Naive thymus-derived CD8-positive, alpha-beta T cell (primary cell): ENCODE measurements at regions not wholly inside any gene's neighbourhood (a gene's known extent, or its start where the extent isn't known, plus 50 kb on each side); places are given as distances from the start of the nearest gene placed in this dataset.
A peak's percentile ranks its signal among the peaks of the same experiment; 100 is the strongest.
"Not testable (repeated sequence)": the region's sequence is repeated elsewhere in the genome, so short reads cannot be mapped to it uniquely, and the experiment has no call there.

Experiments
- ATAC-seq, 2 donors: fragments of 150-1000 bp; cut with Tn5 transposase in 1 of 2; sonication (Bioruptor Pico), chemical (Tn5 transposase) in 1 of 2; 1 replicate in 1 of 2; 2 replicates in 1 of 2; pipeline ENCODE4 v1.10.0; 2021; ENCODE audit warnings: mild to moderate bottlenecking in 2 of 2, moderate library complexity in 2 of 2
- POLR2A ChIA-PET: fragments of 350-600 bp; sonication (Branson Sonifier 250); formaldehyde crosslinking; loops from one replicate; lab custom pipeline; 2021; ENCODE audit warnings: antibody characterized with exemption; lab: Charles Lee
- DNase-seq, 10 donors: peaks; one replicate each; pipeline versions ENCODE4 v3.0.0 to v3.0.0-alpha.2; 2020 to 2022
- H3K27ac Mint-ChIP-seq, 10 donors: one replicate each; pipeline ENCODE4 v1.8.0; 2020 to 2022; ENCODE audit warnings: mild to moderate bottlenecking in 10 of 10, mixed read lengths in 10 of 10, moderate library complexity in 4 of 10, inconsistent platforms in 1 of 10
- H3K27me3 Mint-ChIP-seq, 5 donors: one replicate each; pipeline ENCODE4 v1.8.0; 2021 to 2022; ENCODE audit warnings: mixed read lengths in 5 of 5
- H3K36me3 Mint-ChIP-seq, 3 donors: one replicate each; pipeline ENCODE4 v1.8.0; 2020 to 2022; ENCODE audit warnings: mixed read lengths in 3 of 3, mild to moderate bottlenecking in 2 of 3, inconsistent platforms in 1 of 3
- H3K4me1 Mint-ChIP-seq, 4 donors: one replicate each; pipeline ENCODE4 v1.8.0; 2021 to 2022; ENCODE audit warnings: mixed read lengths in 4 of 4
- H3K4me3 Mint-ChIP-seq, 10 donors: one replicate each; pipeline ENCODE4 v1.8.0; 2020 to 2022; ENCODE audit warnings: mild to moderate bottlenecking in 10 of 10, mixed read lengths in 10 of 10, moderate library complexity in 6 of 10, inconsistent platforms in 1 of 10
- H3K9me3 Mint-ChIP-seq, 9 donors: one replicate each; pipeline ENCODE4 v1.8.0; 2020 to 2022; ENCODE audit warnings: mixed read lengths in 9 of 9, mild to moderate bottlenecking in 3 of 9, inconsistent platforms in 1 of 9, moderate library complexity in 1 of 9

DNA sequence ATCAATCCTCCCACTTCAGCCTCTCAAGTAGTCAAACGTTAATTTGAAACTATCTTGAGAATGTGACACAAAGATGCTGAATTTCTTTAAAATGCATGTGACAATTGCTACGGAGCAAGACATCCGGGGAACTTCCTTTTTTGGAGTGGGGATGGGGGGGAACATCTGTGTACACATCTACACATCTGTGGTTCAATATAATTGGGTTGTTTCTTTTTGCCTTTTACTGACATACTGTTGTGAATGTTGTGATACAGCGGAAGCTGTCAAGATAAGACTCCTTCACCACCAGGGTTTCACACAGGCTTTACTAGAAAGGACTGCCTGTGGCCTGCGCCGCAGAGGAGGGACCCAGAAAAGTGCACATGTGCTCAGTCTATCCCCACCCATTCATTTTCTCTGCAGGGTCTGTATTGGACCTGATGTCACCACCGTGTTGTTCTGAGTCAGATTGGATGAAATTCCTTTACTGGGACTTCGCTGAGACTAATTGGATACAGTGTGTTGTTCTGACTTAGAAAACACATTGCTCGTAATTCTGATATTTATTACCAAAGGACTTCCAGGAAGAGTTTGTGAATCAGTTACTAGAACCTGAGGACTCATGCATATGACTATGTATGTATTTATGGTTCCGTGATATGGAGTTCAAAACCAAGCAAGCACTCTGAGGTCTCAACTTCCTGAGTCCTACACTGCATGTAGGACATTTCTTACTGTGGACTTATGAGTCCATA lies 98.7 kb upstream of the SGK1 start:
- peaks cover 5 to 17% (median 12%) of the 10 kb centered on the region in 4 donors for H3K4me1 Mint-ChIP-seq
- peak in 1 of 2 donors; percentile 25 for ATAC-seq
- peaks cover 0 to 11% (median 0%) of the 10 kb centered on the region in 3 donors for H3K36me3 Mint-ChIP-seq
- POLR2A ChIA-PET: interaction anchor here (0.5 to 0.6 kb wide), 2 partner anchors 108 to 169 kb away, joined by 4 to 7 read pairs; no protein-coding TSS in a partner anchor
- peak overlapping the region in 1 of 10 donors; percentile 72 for H3K27ac Mint-ChIP-seq
- no peak overlapping the region for H3K4me3 Mint-ChIP-seq
- peaks cover 0 to 17% (median 6%) of the 10 kb centered on the region in 9 donors for H3K9me3 Mint-ChIP-seq
- DNase-seq: no peak
- H3K27me3 Mint-ChIP-seq: peaks cover 0 to 1% (median 0%) of the 10 kb centered on the region in 5 donors

- peaks cover 5 to 17% (median 12%) of the 10 kb centered on the region in 4 donors for H3K4me1 Mint-ChIP-seq
- H3K27me3 Mint-ChIP-seq: peaks cover 0 to 1% (median 0%) of the 10 kb centered on the region in 5 donors
- no peak overlapping the region for H3K4me3 Mint-ChIP-seq
- peaks cover 0 to 17% (median 7%) of the 10 kb centered on the region in 9 donors for H3K9me3 Mint-ChIP-seq
- H3K27ac Mint-ChIP-seq: peak overlapping the region in 3 of 10 donors; percentile 10 to 28 (median 16)
- POLR2A ChIA-PET: no interaction called here
- peaks cover 0 to 12% (median 0%) of the 10 kb centered on the region in 3 donors for H3K36me3 Mint-ChIP-seq
- no peak for ATAC-seq
- no peak for DNase-seq
These were observed 97.7 kb upstream of the SGK1 start for GRCh38 chr6:134415656-134416055.

- peaks cover 5 to 17% (median 12%) of the 10 kb centered on the region in 4 donors for H3K4me1 Mint-ChIP-seq
- H3K27ac Mint-ChIP-seq: peak overlapping the region in 4 of 10 donors; percentile 8 to 28 (median 13)
- POLR2A ChIA-PET: no interaction called here
- DNase-seq (no peak), ATAC-seq (no peak)
- H3K27me3 Mint-ChIP-seq: peaks cover 0 to 1% (median 0%) of the 10 kb centered on the region in 5 donors
- peaks cover 0 to 17% (median 7%) of the 10 kb centered on the region in 9 donors for H3K9me3 Mint-ChIP-seq
- H3K36me3 Mint-ChIP-seq: peaks cover 0 to 12% (median 0%) of the 10 kb centered on the region in 3 donors
- H3K4me3 Mint-ChIP-seq: no peak overlapping the region
These were observed 97.3 kb upstream of the SGK1 start for GRCh38 chr6:134415194-134415593.

GRCh38 chr6:134414793-134415192 lies 96.9 kb upstream of the SGK1 start:
- Mint-ChIP-seq H3K4me1 (peaks cover 5 to 17% (median 12%) of the 10 kb centered on the region in 4 donors), H3K4me3 (no peak overlapping the region)
- DNase-seq: no peak

DNA sequence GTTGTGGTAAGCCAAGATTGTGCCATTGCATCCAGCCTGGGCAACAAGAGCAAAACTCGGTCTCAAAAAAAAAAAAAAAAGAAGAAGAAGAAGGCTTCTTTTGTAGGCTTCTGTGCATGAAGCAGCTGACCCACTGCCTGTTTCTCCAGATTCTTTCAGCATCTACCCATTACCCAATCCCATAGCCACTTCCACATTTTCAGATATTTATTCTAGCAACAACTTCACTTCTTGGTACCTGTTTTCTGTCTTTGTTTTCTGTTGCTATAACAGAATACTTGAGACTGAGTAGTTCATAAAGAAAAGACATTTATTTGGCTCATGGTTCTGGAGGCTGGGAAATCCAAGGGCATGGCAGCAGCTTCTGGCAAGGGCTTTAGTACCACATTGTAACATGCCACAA lies 95.3 kb upstream of the SGK1 start:
- no peak for ATAC-seq
- H3K4me3 Mint-ChIP-seq: no peak overlapping the region
- POLR2A ChIA-PET: interaction anchor here (0.6 kb wide), 1 partner anchor 130 kb away, joined by 3 read pairs; no protein-coding TSS in a partner anchor
- H3K36me3 Mint-ChIP-seq: peaks cover 0 to 12% (median 0%) of the 10 kb centered on the region in 3 donors
- no peak overlapping the region for H3K27ac Mint-ChIP-seq
- H3K9me3 Mint-ChIP-seq: peaks cover 0 to 17% (median 7%) of the 10 kb centered on the region in 9 donors
- peaks cover 5 to 17% (median 10%) of the 10 kb centered on the region in 4 donors for H3K4me1 Mint-ChIP-seq
- DNase-seq: no peak
- peaks cover 0 to 1% (median 0%) of the 10 kb centered on the region in 5 donors for H3K27me3 Mint-ChIP-seq

More at GRCh38 chr6:134414793-134415192, 96.9 kb upstream of the SGK1 start:
- peaks cover 0 to 1% (median 0%) of the 10 kb centered on the region in 5 donors for H3K27me3 Mint-ChIP-seq
- H3K27ac Mint-ChIP-seq: peak overlapping the region in 1 of 10 donors; percentile 8
- ATAC-seq: no peak
- H3K36me3 Mint-ChIP-seq: peaks cover 0 to 12% (median 0%) of the 10 kb centered on the region in 3 donors
- peaks cover 0 to 17% (median 7%) of the 10 kb centered on the region in 9 donors for H3K9me3 Mint-ChIP-seq
- POLR2A ChIA-PET: no interaction called here

DNA sequence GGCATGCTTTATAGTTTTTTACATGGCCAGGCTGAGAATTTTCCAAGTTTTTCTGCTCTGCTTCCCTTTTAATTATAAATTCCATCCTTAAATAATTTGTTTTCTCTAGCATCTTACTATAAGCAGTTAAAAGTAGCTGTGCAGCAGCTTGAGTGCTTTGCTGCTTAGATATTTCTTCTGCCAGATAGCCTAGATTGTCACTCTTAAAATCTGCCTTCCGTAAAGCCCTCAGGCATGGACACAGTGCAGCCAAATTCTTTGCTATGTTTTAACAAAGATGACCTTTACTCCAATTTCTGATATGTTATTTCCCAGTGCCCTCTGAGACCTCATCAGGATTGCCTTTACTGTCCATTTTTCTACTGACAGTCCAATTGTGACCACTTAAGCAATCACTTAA lies 92.6 kb upstream of the SGK1 start:
- H3K36me3 Mint-ChIP-seq: peaks cover 0 to 12% (median 0%) of the 10 kb centered on the region in 3 donors
- H3K9me3 Mint-ChIP-seq: peaks cover 0 to 17% (median 7%) of the 10 kb centered on the region in 9 donors
- peaks cover 0 to 1% (median 0%) of the 10 kb centered on the region in 5 donors for H3K27me3 Mint-ChIP-seq
- DNase-seq (no peak), ATAC-seq (no peak)
- H3K4me3 Mint-ChIP-seq: no peak overlapping the region
- peaks cover 3 to 9% (median 4%) of the 10 kb centered on the region in 4 donors for H3K4me1 Mint-ChIP-seq
- H3K27ac Mint-ChIP-seq: no peak overlapping the region
- POLR2A ChIA-PET: no interaction called here

DNA sequence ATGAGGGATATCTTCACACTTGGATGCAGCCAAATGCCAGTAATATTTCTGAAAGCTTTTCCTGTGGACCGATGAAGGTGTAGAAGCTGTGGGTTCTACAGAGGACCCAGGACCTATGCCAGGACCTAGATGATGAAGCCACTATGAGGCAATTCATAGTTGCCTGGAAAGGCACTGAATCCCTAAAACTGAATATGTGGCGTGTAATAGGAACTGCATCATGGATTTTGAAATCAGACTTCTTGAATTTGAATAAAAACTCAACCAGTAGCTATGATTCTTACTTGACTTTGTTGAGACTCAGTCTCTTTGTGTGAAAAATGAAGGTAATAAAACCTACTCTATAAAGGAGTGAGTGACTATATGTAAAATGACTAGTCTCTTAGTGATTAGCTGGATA lies 89.9 kb upstream of the SGK1 start:
- POLR2A ChIA-PET: no interaction called here
- Mint-ChIP-seq H3K9me3 (peaks cover 0 to 11% (median 1%) of the 10 kb centered on the region in 9 donors), H3K27ac (no peak overlapping the region), H3K4me3 (no peak overlapping the region), H3K27me3 (no peaks in the 10 kb centered on the region), H3K4me1 (peaks cover 2 to 4% (median 4%) of the 10 kb centered on the region in 4 donors), H3K36me3 (peaks cover 0 to 6% (median 0%) of the 10 kb centered on the region in 3 donors)
- DNase-seq (no peak), ATAC-seq (no peak)

DNA sequence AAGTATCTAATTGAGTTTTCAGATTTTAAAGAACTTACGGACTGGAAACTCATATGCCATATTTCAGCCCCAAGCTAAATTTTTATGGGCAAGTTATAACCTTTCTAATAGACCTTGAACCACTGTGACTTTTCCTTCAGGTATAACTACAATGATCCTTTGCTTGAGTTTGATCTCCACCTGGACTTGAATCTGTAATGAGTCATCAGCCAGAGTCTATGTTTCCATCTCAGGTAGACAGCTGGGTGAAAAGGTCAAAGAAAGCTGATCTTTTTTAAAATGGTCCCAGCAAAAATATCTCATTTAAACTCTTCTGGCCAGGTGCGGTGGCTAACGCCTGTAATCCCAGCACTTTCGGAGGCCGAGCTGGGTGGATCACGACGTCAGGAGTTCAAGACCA lies 88.4 kb upstream of the SGK1 start:
- peaks cover 0 to 1% (median 0%) of the 10 kb centered on the region in 3 donors for H3K36me3 Mint-ChIP-seq
- H3K4me1 Mint-ChIP-seq: peaks cover 6 to 12% (median 9%) of the 10 kb centered on the region in 4 donors
- H3K9me3 Mint-ChIP-seq: peaks cover 0 to 4% (median 0%) of the 10 kb centered on the region in 9 donors
- ATAC-seq (no peak), DNase-seq (no peak)
- POLR2A ChIA-PET: no interaction called here
- no peaks in the 10 kb centered on the region for H3K27me3 Mint-ChIP-seq
- H3K27ac Mint-ChIP-seq: no peak overlapping the region
- no peak overlapping the region for H3K4me3 Mint-ChIP-seq

DNA sequence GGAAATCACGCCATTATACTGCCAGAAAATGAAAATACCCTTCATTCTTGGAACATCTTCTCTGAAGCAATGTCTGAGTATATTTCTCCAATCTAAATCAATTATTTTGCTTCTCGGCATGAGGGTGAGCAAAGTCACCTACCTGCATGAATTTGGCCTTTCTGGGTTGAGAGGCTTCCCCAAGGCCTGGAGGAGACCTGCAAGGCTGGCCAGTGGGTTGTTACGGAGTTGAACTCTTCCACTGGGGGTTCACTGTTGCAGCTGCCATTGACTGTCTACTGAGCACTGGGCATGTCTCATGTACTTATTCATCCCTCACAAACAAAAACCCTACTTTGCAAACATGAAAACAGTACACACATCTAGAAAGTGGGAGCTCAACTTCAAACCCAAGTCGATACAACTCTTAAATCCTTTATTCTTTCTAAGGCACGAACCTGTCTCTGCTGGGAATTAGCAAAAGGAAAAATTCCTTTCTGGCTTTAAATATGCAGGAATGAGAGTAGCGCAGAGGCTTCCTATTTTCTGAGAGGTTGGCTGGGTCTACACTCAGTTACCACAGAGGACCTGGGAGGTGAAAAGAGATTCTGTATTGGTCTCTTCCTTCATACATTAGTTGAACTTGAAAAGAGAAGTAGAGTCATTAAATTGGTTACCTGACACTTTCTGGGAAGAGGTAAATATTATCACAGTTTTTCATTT lies 87.6 kb upstream of the SGK1 start:
- H3K27ac Mint-ChIP-seq: no peak overlapping the region
- POLR2A ChIA-PET: no interaction called here
- no peak overlapping the region for H3K4me3 Mint-ChIP-seq
- DNase-seq (no peak), ATAC-seq (no peak)
- H3K4me1 Mint-ChIP-seq: peaks cover 6 to 12% (median 10%) of the 10 kb centered on the region in 4 donors
- no peaks in the 10 kb centered on the region for H3K36me3 Mint-ChIP-seq
- no peaks in the 10 kb centered on the region for H3K27me3 Mint-ChIP-seq
- no peaks in the 10 kb centered on the region for H3K9me3 Mint-ChIP-seq

- ATAC-seq, POLR2A ChIA-PET, H3K27me3 Mint-ChIP-seq, H3K4me3 Mint-ChIP-seq, H3K36me3 Mint-ChIP-seq, H3K9me3 Mint-ChIP-seq, DNase-seq: not testable (repeated sequence)
- Mint-ChIP-seq H3K27ac (peak overlapping the region in 1 of 10 donors; percentile 22), H3K4me1 (peaks cover 6 to 12% (median 11%) of the 10 kb centered on the region in 4 donors)
These were observed 85.4 kb upstream of the SGK1 start for GRCh38 chr6:134403312-134403711.

DNA sequence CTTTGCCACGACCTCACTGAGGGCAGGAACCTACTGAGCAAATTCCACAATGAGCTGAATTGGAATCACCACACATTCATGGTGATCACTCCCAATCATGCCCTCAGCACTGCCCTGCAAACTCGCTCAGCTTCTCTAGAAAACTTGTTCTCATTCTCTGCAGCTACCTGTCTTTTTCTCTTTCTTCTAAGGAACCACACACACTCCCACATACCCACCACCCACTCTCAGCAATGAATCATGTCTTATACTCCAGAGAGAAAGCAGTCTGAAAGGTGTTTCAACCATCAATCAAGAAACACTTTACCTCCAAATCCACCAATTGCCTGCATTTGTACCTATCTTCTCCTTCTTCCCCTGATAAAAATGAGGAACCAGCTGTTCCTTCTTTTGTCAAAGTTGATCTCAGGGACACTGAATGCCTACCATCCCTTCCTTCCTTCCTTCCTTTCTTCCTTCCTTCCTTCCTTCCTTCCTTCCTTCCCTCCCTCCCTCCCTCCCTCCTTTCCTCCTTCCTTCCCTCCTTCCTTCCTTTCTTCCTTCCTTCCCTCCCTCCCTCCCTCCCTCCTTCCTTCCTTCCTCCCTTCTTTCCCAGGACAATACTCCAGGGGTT lies 84.6 kb upstream of the SGK1 start:
- H3K4me3 Mint-ChIP-seq: peak overlapping the region in 1 of 10 donors; percentile 1
- peak overlapping the region in 4 of 10 donors; percentile 1 to 38 (median 15) for H3K27ac Mint-ChIP-seq
- H3K27me3 Mint-ChIP-seq: no peaks in the 10 kb centered on the region
- H3K36me3 Mint-ChIP-seq: no peaks in the 10 kb centered on the region
- POLR2A ChIA-PET: no interaction called here
- peaks cover 9 to 12% (median 11%) of the 10 kb centered on the region in 4 donors for H3K4me1 Mint-ChIP-seq
- no peak for DNase-seq
- ATAC-seq: no peak
- no peaks in the 10 kb centered on the region for H3K9me3 Mint-ChIP-seq

GRCh38 chr6:134400941-134401340 lies 83.0 kb upstream of the SGK1 start:
- DNase-seq (no peak), ATAC-seq (no peak)
- Mint-ChIP-seq H3K27me3 (no peaks in the 10 kb centered on the region), H3K9me3 (no peaks in the 10 kb centered on the region), H3K36me3 (no peaks in the 10 kb centered on the region), H3K4me3 (no peak overlapping the region), H3K27ac (peak overlapping the region in 1 of 10 donors; percentile 53), H3K4me1 (peaks cover 9 to 13% (median 12%) of the 10 kb centered on the region in 4 donors)
- POLR2A ChIA-PET: interaction anchor here (0.6 kb wide), 1 partner anchor 133 kb away, joined by 4 read pairs; no protein-coding TSS in a partner anchor
